Natural killer cell (primary cell): ENCODE measurements at regions not wholly inside any gene's neighbourhood (a gene's known extent, or its start where the extent isn't known, plus 50 kb on each side); places are given as distances from the start of the nearest gene placed in this dataset.

Source experiments
- ATAC-seq, 3 donors: fragments of 150-1000 bp in 2 of 3; fragments of 200-7000 bp in 1 of 3; cut with Tn5 transposase; 1 replicate in 1 of 3; 2 replicates in 2 of 3; pipeline ENCODE4 v1.10.0; 2021; ENCODE audit warnings: mild to moderate bottlenecking in 2 of 3, moderate library complexity in 2 of 3
- DNase-seq, 2 donors: peaks; one replicate each; pipeline versions ENCODE4 v3.0.0 to v3.0.0-alpha.2; 2013 to 2021; ENCODE audit warnings: mixed read lengths in 1 of 2
- H3K27ac ChIP-seq: one replicate; pipeline ENCODE4 v1.5.1; 2013; ENCODE audit warnings: mild to moderate bottlenecking, low read length
- H3K27me3 ChIP-seq: one replicate; pipeline ENCODE4 v1.6.1; 2013; ENCODE audit warnings: low read length; ENCODE audit not compliant: control insufficient read depth, insufficient read depth
- H3K36me3 ChIP-seq: one replicate; pipeline ENCODE4 v1.6.1; 2013; ENCODE audit warnings: low read length; ENCODE audit not compliant: control insufficient read depth, insufficient read depth
- H3K4me1 ChIP-seq: one replicate; pipeline ENCODE4 v1.6.1; 2013; ENCODE audit warnings: low read length; ENCODE audit not compliant: control insufficient read depth, insufficient read depth
- H3K4me3 ChIP-seq: one replicate; pipeline ENCODE4 v1.5.1; 2013; ENCODE audit warnings: low read length
- H3K9me3 ChIP-seq: one replicate; pipeline ENCODE4 v1.6.1; 2013; ENCODE audit warnings: low read length; ENCODE audit not compliant: control insufficient read depth, insufficient read depth
- H3K27ac Mint-ChIP-seq, 2 donors: one replicate each; pipeline ENCODE4 v1.8.0; 2022; ENCODE audit warnings: mild to moderate bottlenecking in 2 of 2, mixed read lengths in 2 of 2, moderate library complexity in 1 of 2
- H3K27me3 Mint-ChIP-seq, 2 donors: one replicate each; pipeline ENCODE4 v1.8.0; 2022; ENCODE audit warnings: low read depth in 2 of 2, mixed read lengths in 2 of 2
- H3K36me3 Mint-ChIP-seq: one replicate; pipeline ENCODE4 v1.8.0; 2022; ENCODE audit warnings: mixed read lengths
- H3K4me1 Mint-ChIP-seq, 2 donors: one replicate each; pipeline ENCODE4 v1.8.0; 2022; ENCODE audit warnings: mixed read lengths in 2 of 2
- H3K4me3 Mint-ChIP-seq: one replicate; pipeline ENCODE4 v1.8.0; 2022; ENCODE audit warnings: mild to moderate bottlenecking, moderate library complexity, mixed read lengths
- H3K9me3 Mint-ChIP-seq, 2 donors: one replicate each; pipeline ENCODE4 v1.8.0; 2022; ENCODE audit warnings: mixed read lengths in 2 of 2
- CTCF ChIP-seq: fragments of 200-600 bp; IDR thresholded peaks from one replicate; pipeline ENCODE4 v1.8.0; 2022; ENCODE audit warnings: antibody characterized with exemption
- WGBS: methylation state at CpG from one replicate; pipeline ENCODE4 v1.1.7; 2013; ENCODE audit warnings: missing lambda C conversion rate; ENCODE audit not compliant: insufficient coverage; 5-methylcytosine and 5-hydroxymethylcytosine counted together
- intact Hi-C: fragments of 100-400 bp; cut with micrococcal nuclease; formaldehyde crosslinking; loops from one replicate; pipeline ENCODE4 v1.14.2; 2022

- H3K27me3 Mint-ChIP-seq = peaks cover 38% of the 10 kb centered on the region in 2 donors
- H3K9me3 Mint-ChIP-seq = no peaks in the 10 kb centered on the region
- peaks cover 0 to 8% of the 10 kb centered on the region in 2 donors for H3K4me1 Mint-ChIP-seq
- 71% methylated on average over 4 of the region's 4 CpGs for WGBS
- Histone ChIP-seq H3K4me1 (peaks cover 5% of the 10 kb centered on the region), H3K4me3 (no peak overlapping the region), H3K36me3 (no peaks in the 10 kb centered on the region), H3K27me3 (peaks cover 16% of the 10 kb centered on the region), H3K9me3 (no peaks in the 10 kb centered on the region), H3K27ac (no peak overlapping the region)
- no peak overlapping the region for H3K4me3 Mint-ChIP-seq
- no peak for DNase-seq
- no peaks in the 10 kb centered on the region for H3K36me3 Mint-ChIP-seq
- intact Hi-C loops = no loop called here
- no peak for TF ChIP-seq CTCF
- H3K27ac Mint-ChIP-seq = no peak overlapping the region
- ATAC-seq = no peak
Measured at GRCh38 chr1:39085174-39085573, 59.0 kb downstream of the NDUFS5 start.

GRCh38 chr1:39086386-39086785 lies 60.2 kb downstream of the NDUFS5 start:
- Histone ChIP-seq H3K4me3 (no peak overlapping the region), H3K36me3 (no peaks in the 10 kb centered on the region), H3K9me3 (no peaks in the 10 kb centered on the region), H3K27ac (no peak overlapping the region), H3K27me3 (peaks cover 10% of the 10 kb centered on the region), H3K4me1 (no peaks in the 10 kb centered on the region)
- peaks cover 30 to 32% of the 10 kb centered on the region in 2 donors for H3K27me3 Mint-ChIP-seq
- no peak overlapping the region for H3K27ac Mint-ChIP-seq
- no peak overlapping the region for H3K4me3 Mint-ChIP-seq
- H3K9me3 Mint-ChIP-seq = no peaks in the 10 kb centered on the region
- DNase-seq = no peak
- no peaks in the 10 kb centered on the region for H3K4me1 Mint-ChIP-seq
- no peak for TF ChIP-seq CTCF
- H3K36me3 Mint-ChIP-seq = no peaks in the 10 kb centered on the region
- 40% methylated on average over 3 of the region's 3 CpGs for WGBS
- intact Hi-C loops = no loop called here
- no peak for ATAC-seq

- Histone ChIP-seq H3K36me3 (no peaks in the 10 kb centered on the region), H3K9me3 (no peaks in the 10 kb centered on the region), H3K4me3 (no peak overlapping the region), H3K27ac (no peak overlapping the region), H3K27me3 (peaks cover 10% of the 10 kb centered on the region), H3K4me1 (no peaks in the 10 kb centered on the region)
- peaks cover 30 to 31% of the 10 kb centered on the region in 2 donors for H3K27me3 Mint-ChIP-seq
- 76% methylated on average over 6 of the region's 7 CpGs for WGBS
- no peaks in the 10 kb centered on the region for H3K9me3 Mint-ChIP-seq
- no peak overlapping the region for H3K27ac Mint-ChIP-seq
- no peaks in the 10 kb centered on the region for H3K4me1 Mint-ChIP-seq
- ATAC-seq (no peak), DNase-seq (no peak)
- no peak overlapping the region for H3K4me3 Mint-ChIP-seq
- no peak for TF ChIP-seq CTCF
- intact Hi-C loops = no loop called here
- no peaks in the 10 kb centered on the region for H3K36me3 Mint-ChIP-seq
Measured at GRCh38 chr1:39086865-39087409, 60.8 kb downstream of the NDUFS5 start.

GRCh38 chr1:39087435-39087834 lies 61.3 kb downstream of the NDUFS5 start:
- no peak overlapping the region for H3K27ac ChIP-seq

More at GRCh38 chr1:39087435-39087834, 61.3 kb downstream of the NDUFS5 start:
- Mint-ChIP-seq H3K4me3 (no peak overlapping the region), H3K36me3 (no peaks in the 10 kb centered on the region), H3K9me3 (no peaks in the 10 kb centered on the region), H3K27me3 (peaks cover 25 to 26% of the 10 kb centered on the region in 2 donors), H3K27ac (no peak overlapping the region), H3K4me1 (no peaks in the 10 kb centered on the region)
- no peak for TF ChIP-seq CTCF
- Histone ChIP-seq H3K4me1 (no peaks in the 10 kb centered on the region), H3K9me3 (no peaks in the 10 kb centered on the region), H3K4me3 (no peak overlapping the region), H3K36me3 (no peaks in the 10 kb centered on the region), H3K27me3 (peaks cover 6% of the 10 kb centered on the region)
- WGBS = 90% methylated on average over 3 of the region's 3 CpGs
- ATAC-seq (no peak), DNase-seq (no peak)
- intact Hi-C loops = no loop called here
